LNCAP (cell line): ENCODE measurements at regions not wholly inside any gene's neighbourhood (a gene's known extent, or its start where the extent isn't known, plus 50 kb on each side); places are given as distances from the start of the nearest gene placed in this dataset.

Experiments
- TF ChIP-seq, protein P1 (sequence below): fragments of 450-650 bp; IDR thresholded peaks from 2 replicates; pipeline ENCODE4 v1.5.1; 2017; ENCODE audit warnings: mild to moderate bottlenecking

DNA sequence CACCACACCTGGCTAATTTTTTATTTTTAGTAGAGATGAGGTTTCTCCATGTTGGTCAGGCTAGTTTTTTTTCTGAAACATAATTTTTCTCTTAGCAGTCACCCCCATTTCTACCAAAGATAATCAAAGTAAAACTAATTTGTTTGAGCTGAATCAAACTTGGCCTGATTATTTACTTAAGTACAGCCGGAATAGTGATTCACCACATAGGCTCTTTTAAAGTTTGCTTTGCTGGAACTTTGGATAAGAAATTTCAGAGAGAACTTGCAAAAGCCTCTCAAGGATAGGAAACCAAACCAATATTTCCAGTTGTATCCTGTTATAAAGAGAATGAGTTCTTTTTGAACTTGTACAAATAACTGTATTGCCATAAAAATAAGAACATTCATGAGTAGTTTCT lies 105.0 kb upstream of the SYNCRIP start:
- TF ChIP-seq, protein P1, sequence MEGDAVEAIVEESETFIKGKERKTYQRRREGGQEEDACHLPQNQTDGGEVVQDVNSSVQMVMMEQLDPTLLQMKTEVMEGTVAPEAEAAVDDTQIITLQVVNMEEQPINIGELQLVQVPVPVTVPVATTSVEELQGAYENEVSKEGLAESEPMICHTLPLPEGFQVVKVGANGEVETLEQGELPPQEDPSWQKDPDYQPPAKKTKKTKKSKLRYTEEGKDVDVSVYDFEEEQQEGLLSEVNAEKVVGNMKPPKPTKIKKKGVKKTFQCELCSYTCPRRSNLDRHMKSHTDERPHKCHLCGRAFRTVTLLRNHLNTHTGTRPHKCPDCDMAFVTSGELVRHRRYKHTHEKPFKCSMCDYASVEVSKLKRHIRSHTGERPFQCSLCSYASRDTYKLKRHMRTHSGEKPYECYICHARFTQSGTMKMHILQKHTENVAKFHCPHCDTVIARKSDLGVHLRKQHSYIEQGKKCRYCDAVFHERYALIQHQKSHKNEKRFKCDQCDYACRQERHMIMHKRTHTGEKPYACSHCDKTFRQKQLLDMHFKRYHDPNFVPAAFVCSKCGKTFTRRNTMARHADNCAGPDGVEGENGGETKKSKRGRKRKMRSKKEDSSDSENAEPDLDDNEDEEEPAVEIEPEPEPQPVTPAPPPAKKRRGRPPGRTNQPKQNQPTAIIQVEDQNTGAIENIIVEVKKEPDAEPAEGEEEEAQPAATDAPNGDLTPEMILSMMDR: no peak

DNA sequence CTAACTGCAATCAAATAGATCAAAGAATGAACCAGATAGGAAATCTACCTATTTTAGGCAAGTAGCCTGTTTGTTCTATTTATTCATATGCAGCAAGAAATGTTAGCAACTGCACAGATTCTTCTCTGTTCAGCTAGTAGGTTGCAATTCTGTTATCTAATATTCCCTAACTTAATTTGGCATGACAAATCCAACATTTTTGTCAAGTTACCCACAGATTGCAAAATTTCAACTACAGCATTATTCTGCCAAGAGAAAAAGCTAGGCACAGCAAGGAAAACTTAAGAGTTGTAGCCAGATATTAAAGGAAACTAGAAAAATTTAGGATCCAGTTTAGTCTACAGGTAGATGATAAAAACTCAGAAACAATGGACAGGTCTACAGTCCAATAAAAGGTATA lies 104.4 kb upstream of the SYNCRIP start:
- TF ChIP-seq, protein P1: no peak

DNA sequence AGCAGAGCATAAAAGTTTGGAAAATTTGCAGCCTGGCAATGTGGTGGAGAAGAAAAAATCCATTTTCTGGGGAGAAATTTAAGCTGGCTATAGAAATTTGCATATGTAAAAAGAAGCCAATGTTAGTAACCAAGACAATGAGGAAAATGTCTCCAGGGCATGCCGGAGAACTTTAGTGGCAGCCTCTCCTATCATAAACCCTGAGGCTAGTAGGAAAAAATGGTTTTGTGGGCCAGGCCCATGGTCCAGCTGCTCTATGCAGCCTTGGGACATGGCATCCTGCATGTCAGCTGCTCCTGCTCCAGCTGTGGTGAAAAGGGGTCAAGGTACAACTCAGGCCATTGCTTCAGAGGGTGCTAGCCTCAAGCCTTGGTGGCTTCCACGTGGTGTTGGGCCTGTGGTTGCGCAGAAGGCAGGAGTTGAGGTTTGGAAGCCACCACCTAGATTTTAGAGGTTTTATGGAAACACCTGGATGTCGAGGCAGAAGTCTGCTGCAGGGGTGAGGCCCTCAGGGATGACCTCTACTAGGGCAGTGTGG lies 101.8 kb upstream of the SYNCRIP start:
- TF ChIP-seq, protein P1: no peak

DNA sequence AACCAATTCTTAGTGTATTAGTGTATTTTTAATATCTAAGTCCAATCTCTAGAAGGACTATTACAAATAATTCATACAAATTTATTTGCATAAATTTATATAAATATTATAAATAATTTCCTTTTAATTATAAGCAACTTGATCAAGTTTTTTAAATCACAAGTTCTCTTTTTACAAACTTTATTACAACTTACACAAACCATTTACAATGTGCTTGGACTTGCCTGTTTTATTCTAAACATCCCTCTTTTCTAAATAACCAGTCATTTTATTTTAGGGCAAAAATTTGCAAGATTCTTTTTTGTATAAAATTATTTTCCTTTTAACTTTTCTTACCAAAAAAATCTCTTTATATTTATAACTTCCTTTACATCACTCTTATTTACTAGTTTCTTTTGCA lies 83.5 kb upstream of the SYNCRIP start:
- TF ChIP-seq, protein P1: no peak

DNA sequence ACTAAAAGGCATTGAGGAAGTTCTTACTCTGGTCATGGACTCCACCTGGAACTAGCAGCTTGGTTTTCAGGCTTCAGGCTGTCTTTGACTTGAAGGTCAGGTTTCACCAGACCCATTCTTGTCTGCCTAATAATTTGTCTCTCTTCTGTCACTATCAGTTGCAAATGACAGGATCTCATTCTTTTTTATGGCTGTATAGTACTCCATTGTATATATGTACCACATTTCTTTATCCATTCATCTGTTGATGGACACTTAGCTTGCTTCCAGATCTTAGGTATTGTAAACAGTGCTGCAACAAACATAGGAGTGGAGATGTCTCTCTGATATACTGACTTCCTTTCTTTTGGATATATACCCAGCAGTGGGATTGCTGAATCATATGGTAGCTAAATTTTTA lies 73.1 kb upstream of the SYNCRIP start:
- TF ChIP-seq, protein P1: no peak

DNA sequence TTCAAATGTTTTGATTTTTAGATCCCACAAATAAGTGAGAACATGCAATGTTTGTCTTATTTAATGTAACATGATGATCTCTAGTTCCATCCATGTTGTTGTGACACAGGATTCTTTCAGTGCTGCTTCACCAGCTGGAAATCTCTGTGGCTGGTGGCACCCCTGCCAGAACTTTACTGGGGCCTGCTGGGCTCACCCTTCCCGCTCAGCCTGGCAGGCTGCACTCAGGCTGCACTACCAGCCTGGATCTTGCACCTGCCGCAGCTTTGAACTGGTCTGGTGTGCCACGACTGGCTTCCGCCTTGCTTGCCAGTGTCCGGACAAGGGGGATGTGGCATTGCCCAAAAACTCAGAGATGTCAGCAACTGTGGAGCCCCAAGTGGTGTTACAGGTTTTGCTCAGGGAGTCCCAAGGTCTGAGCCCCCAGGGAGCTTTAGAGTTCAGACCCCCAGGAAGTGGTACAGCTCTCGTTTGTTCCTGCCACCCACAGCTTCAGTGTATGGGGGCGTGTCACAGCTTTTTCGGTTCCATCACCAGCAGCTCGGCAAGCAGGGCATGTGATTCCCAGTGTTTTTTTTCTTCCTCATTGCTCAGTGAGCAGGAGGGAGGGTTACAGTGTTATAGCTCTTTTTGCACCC lies 72.3 kb upstream of the SYNCRIP start:
- TF ChIP-seq, protein P1: no peak

DNA sequence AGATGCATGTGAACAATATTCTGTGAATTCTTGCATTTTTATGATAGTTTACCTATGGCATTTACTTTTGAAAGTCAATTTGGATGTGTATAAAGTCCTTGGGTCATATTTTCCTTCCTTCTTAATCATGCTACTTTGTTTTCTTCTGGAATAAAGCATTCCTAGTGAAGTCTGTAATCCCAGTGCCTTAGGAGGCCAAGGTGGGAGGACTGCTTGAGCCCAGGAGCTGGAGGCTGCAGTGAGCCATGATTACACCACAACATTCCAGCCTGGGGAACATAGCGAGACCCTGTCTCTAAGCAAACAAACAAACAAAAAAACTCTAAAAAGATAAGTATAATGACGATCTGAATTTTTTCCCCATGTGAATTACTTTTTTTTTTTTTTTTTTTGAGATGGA lies 69.7 kb upstream of the SYNCRIP start:
- TF ChIP-seq, protein P1: no peak

DNA sequence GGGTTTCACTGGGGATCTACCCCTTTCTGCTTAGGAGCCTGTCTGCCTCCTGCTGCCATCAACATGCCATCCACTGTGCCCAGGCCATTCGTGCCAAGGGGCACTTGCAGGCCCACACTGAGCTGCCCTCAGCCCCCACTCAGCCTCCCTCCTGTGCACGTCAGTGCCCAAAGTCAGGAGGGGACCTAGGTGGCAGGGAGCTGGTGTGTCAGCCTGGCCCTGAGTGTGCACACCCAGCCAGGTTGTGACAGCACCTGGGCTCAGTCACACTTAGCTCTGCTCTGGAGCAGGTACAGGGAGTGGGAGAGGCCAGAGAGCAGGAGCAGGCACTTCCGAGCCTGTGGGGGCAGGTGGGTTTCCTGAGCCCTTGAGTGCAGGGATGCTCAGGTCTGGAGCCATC lies 63.6 kb upstream of the SYNCRIP start:
- TF ChIP-seq, protein P1: no peak
